ENCODE measurements at regions not wholly inside any gene's neighbourhood (a gene's known extent, or its start where the extent isn't known, plus 50 kb on each side); places are given as distances from the start of the nearest gene placed in this dataset.
"Not testable (repeated sequence)": the region's sequence is repeated elsewhere in the genome, so short reads cannot be mapped to it uniquely, and the experiment has no call there.

GRCh38 chr1:182235952-182236650 lies 155.5 kb downstream of the GLUL start:
- ATAC-seq (ENCODE audit: low read depth in 2 of 2) (no peak), DNase-seq (no peak)
- Histone ChIP-seq H3K9me3 (ENCODE audit: control insufficient read depth in 2 of 2, low read length in 2 of 2) (no peaks in the 10 kb centered on the region), H3K4me1 (ENCODE audit: control insufficient read depth, insufficient read depth, low read length, poor library complexity, severe bottlenecking) (peaks cover 3% of the 10 kb centered on the region), H3K36me3 (ENCODE audit: control insufficient read depth, insufficient read depth, low read length) (no peaks in the 10 kb centered on the region), H3K27me3 (ENCODE audit: control insufficient read depth, insufficient read depth, low read length) (no peaks in the 10 kb centered on the region), H3K4me3 (ENCODE audit: low read depth, low read length) (no peak overlapping the region), H3K27ac (ENCODE audit: insufficient read depth, low read length, poor library complexity, severe bottlenecking) (no peak overlapping the region)
- no peaks in the 10 kb centered on the region for H3K36me3 Mint-ChIP-seq
- H3K4me1 Mint-ChIP-seq, result peaks cover 0 to 15% (median 6%) of the 10 kb centered on the region in 4 donors
- peaks cover 0 to 1% (median 0%) of the 10 kb centered on the region in 7 donors for H3K9me3 Mint-ChIP-seq
- H3K27me3 Mint-ChIP-seq, result no peaks in the 10 kb centered on the region
- H3K27ac Mint-ChIP-seq, result peak overlapping the region in 2 of 3 donors; percentile 25 to 84
- no peak overlapping the region for H3K4me3 Mint-ChIP-seq

- ATAC-seq (ENCODE audit: low read depth in 2 of 2), result peak in 1 of 2 donors; percentile 34
- Mint-ChIP-seq H3K9me3 (peaks cover 0 to 1% (median 0%) of the 10 kb centered on the region in 7 donors), H3K4me3 (peak overlapping the region in 1 of 4 donors; percentile 26), H3K27ac (peak overlapping the region in 1 of 3 donors; percentile 84), H3K36me3 (no peaks in the 10 kb centered on the region), H3K27me3 (no peaks in the 10 kb centered on the region), H3K4me1 (peaks cover 0 to 15% (median 6%) of the 10 kb centered on the region in 4 donors)
- Histone ChIP-seq H3K27me3 (ENCODE audit: control insufficient read depth, insufficient read depth, low read length) (no peaks in the 10 kb centered on the region), H3K9me3 (ENCODE audit: control insufficient read depth in 2 of 2, low read length in 2 of 2) (no peaks in the 10 kb centered on the region), H3K4me1 (ENCODE audit: control insufficient read depth, insufficient read depth, low read length, poor library complexity, severe bottlenecking) (peaks cover 3% of the 10 kb centered on the region), H3K4me3 (ENCODE audit: low read depth, low read length) (no peak overlapping the region), H3K27ac (ENCODE audit: insufficient read depth, low read length, poor library complexity, severe bottlenecking) (no peak overlapping the region), H3K36me3 (ENCODE audit: control insufficient read depth, insufficient read depth, low read length) (no peaks in the 10 kb centered on the region)
- peak in 1 of 3 donors; percentile 44 for DNase-seq
Measured at GRCh38 chr1:182235604-182235951, 156.0 kb downstream of the GLUL start.

GRCh38 chr1:182229921-182230491 lies 161.6 kb downstream of the GLUL start:
- no peaks in the 10 kb centered on the region for H3K36me3 ChIP-seq (ENCODE audit: control insufficient read depth, insufficient read depth, low read length)
- H3K27ac ChIP-seq (ENCODE audit: insufficient read depth, low read length, poor library complexity, severe bottlenecking), result no peak overlapping the region
- Mint-ChIP-seq H3K9me3 (peaks cover 0 to 10% (median 0%) of the 10 kb centered on the region in 7 donors), H3K4me3 (peak overlapping the region in 1 of 4 donors; percentile 30), H3K36me3 (no peaks in the 10 kb centered on the region), H3K4me1 (no peaks in the 10 kb centered on the region), H3K27ac (no peak overlapping the region), H3K27me3 (peaks cover 8% of the 10 kb centered on the region)
- H3K27me3 ChIP-seq (ENCODE audit: control insufficient read depth, insufficient read depth, low read length), result no peaks in the 10 kb centered on the region
- no peaks in the 10 kb centered on the region for H3K9me3 ChIP-seq (ENCODE audit: control insufficient read depth in 2 of 2, low read length in 2 of 2)
- no peak for DNase-seq
- H3K4me1 ChIP-seq (ENCODE audit: control insufficient read depth, insufficient read depth, low read length, poor library complexity, severe bottlenecking), result no peaks in the 10 kb centered on the region
- H3K4me3 ChIP-seq (ENCODE audit: low read depth, low read length), result no peak overlapping the region
- ATAC-seq (ENCODE audit: low read depth in 2 of 2), result no peak

- peaks cover 0 to 10% (median 0%) of the 10 kb centered on the region in 7 donors for H3K9me3 Mint-ChIP-seq
Measured at GRCh38 chr1:182229451-182229850, 162.1 kb downstream of the GLUL start.

GRCh38 chr1:182227864-182228547 lies 163.6 kb downstream of the GLUL start:
- peaks cover 0 to 10% (median 0%) of the 10 kb centered on the region in 7 donors for H3K9me3 Mint-ChIP-seq
- no peaks in the 10 kb centered on the region for H3K36me3 Mint-ChIP-seq
- DNase-seq, result no peak
- no peak overlapping the region for H3K4me3 ChIP-seq (ENCODE audit: low read depth, low read length)
- H3K27ac ChIP-seq (ENCODE audit: insufficient read depth, low read length, poor library complexity, severe bottlenecking), result no peak overlapping the region
- no peak for ATAC-seq (ENCODE audit: low read depth in 2 of 2)
- no peak overlapping the region for H3K4me3 Mint-ChIP-seq
- peaks cover 13% of the 10 kb centered on the region for H3K27me3 Mint-ChIP-seq
- H3K27ac Mint-ChIP-seq, result no peak overlapping the region
- H3K9me3 ChIP-seq (ENCODE audit: control insufficient read depth in 2 of 2, low read length in 2 of 2), result no peaks in the 10 kb centered on the region
- H3K4me1 ChIP-seq (ENCODE audit: control insufficient read depth, insufficient read depth, low read length, poor library complexity, severe bottlenecking), result no peaks in the 10 kb centered on the region
- H3K27me3 ChIP-seq (ENCODE audit: control insufficient read depth, insufficient read depth, low read length), result no peaks in the 10 kb centered on the region
- H3K36me3 ChIP-seq (ENCODE audit: control insufficient read depth, insufficient read depth, low read length), result no peaks in the 10 kb centered on the region
- H3K4me1 Mint-ChIP-seq, result no peaks in the 10 kb centered on the region

More at GRCh38 chr1:182229451-182229850, 162.1 kb downstream of the GLUL start:
- H3K4me1 Mint-ChIP-seq, result no peaks in the 10 kb centered on the region
- peaks cover 8% of the 10 kb centered on the region for H3K27me3 Mint-ChIP-seq
- H3K27ac ChIP-seq (ENCODE audit: insufficient read depth, low read length, poor library complexity, severe bottlenecking), result no peak overlapping the region
- H3K36me3 ChIP-seq (ENCODE audit: control insufficient read depth, insufficient read depth, low read length), result no peaks in the 10 kb centered on the region
- DNase-seq, result no peak
- no peak overlapping the region for H3K27ac Mint-ChIP-seq
- no peaks in the 10 kb centered on the region for H3K36me3 Mint-ChIP-seq
- no peak overlapping the region for H3K4me3 ChIP-seq (ENCODE audit: low read depth, low read length)
- no peak overlapping the region for H3K4me3 Mint-ChIP-seq
- no peaks in the 10 kb centered on the region for H3K27me3 ChIP-seq (ENCODE audit: control insufficient read depth, insufficient read depth, low read length)
- ATAC-seq (ENCODE audit: low read depth in 2 of 2), result no peak
- no peaks in the 10 kb centered on the region for H3K4me1 ChIP-seq (ENCODE audit: control insufficient read depth, insufficient read depth, low read length, poor library complexity, severe bottlenecking)
- H3K9me3 ChIP-seq (ENCODE audit: control insufficient read depth in 2 of 2, low read length in 2 of 2), result no peaks in the 10 kb centered on the region

- H3K4me3 ChIP-seq (ENCODE audit: low read depth, low read length), result no peak overlapping the region
- peaks cover 0 to 19% (median 4%) of the 10 kb centered on the region in 7 donors for H3K9me3 Mint-ChIP-seq
- no peak overlapping the region for H3K27ac Mint-ChIP-seq
- ATAC-seq (ENCODE audit: low read depth in 2 of 2) (no peak), DNase-seq (no peak)
- no peaks in the 10 kb centered on the region for H3K36me3 Mint-ChIP-seq
- no peaks in the 10 kb centered on the region for H3K4me1 ChIP-seq (ENCODE audit: control insufficient read depth, insufficient read depth, low read length, poor library complexity, severe bottlenecking)
- H3K4me1 Mint-ChIP-seq, result no peaks in the 10 kb centered on the region
- no peaks in the 10 kb centered on the region for H3K27me3 ChIP-seq (ENCODE audit: control insufficient read depth, insufficient read depth, low read length)
- no peak overlapping the region for H3K4me3 Mint-ChIP-seq
- H3K9me3 ChIP-seq (ENCODE audit: control insufficient read depth in 2 of 2, low read length in 2 of 2), result no peaks in the 10 kb centered on the region
- H3K27ac ChIP-seq (ENCODE audit: insufficient read depth, low read length, poor library complexity, severe bottlenecking), result no peak overlapping the region
- no peaks in the 10 kb centered on the region for H3K36me3 ChIP-seq (ENCODE audit: control insufficient read depth, insufficient read depth, low read length)
- H3K27me3 Mint-ChIP-seq, result peaks cover 13% of the 10 kb centered on the region
Measured at GRCh38 chr1:182226618-182227017, 165.0 kb downstream of the GLUL start.

- not testable (repeated sequence) for H3K4me1 Mint-ChIP-seq; H3K36me3 Mint-ChIP-seq; H3K9me3 ChIP-seq (ENCODE audit: control insufficient read depth in 2 of 2, low read length in 2 of 2); H3K4me3 ChIP-seq (ENCODE audit: low read depth, low read length); H3K4me1 ChIP-seq (ENCODE audit: control insufficient read depth, insufficient read depth, low read length, poor library complexity, severe bottlenecking); ATAC-seq (ENCODE audit: low read depth in 2 of 2); H3K4me3 Mint-ChIP-seq; H3K36me3 ChIP-seq (ENCODE audit: control insufficient read depth, insufficient read depth, low read length); H3K27ac ChIP-seq (ENCODE audit: insufficient read depth, low read length, poor library complexity, severe bottlenecking); DNase-seq; H3K27me3 ChIP-seq (ENCODE audit: control insufficient read depth, insufficient read depth, low read length); H3K27ac Mint-ChIP-seq
- H3K9me3 Mint-ChIP-seq, result peaks cover 0 to 25% (median 5%) of the 10 kb centered on the region in 7 donors
- H3K27me3 Mint-ChIP-seq, result peaks cover 13% of the 10 kb centered on the region
Measured at GRCh38 chr1:182225755-182226154, 164.2 kb upstream of the ZNF648 start.
